NCI-H2227 treated with DMSO at 0.1 percent for 48 hours (cell line): ENCODE measurements at regions not wholly inside any gene's neighbourhood (a gene's known extent, or its start where the extent isn't known, plus 50 kb on each side); places are given as distances from the start of the nearest gene placed in this dataset.

ENCODE experiments used
- DNase-seq: peaks from one replicate; lab custom pipeline; 2025; lab: John Stamatoyannopoulos, UW

DNA sequence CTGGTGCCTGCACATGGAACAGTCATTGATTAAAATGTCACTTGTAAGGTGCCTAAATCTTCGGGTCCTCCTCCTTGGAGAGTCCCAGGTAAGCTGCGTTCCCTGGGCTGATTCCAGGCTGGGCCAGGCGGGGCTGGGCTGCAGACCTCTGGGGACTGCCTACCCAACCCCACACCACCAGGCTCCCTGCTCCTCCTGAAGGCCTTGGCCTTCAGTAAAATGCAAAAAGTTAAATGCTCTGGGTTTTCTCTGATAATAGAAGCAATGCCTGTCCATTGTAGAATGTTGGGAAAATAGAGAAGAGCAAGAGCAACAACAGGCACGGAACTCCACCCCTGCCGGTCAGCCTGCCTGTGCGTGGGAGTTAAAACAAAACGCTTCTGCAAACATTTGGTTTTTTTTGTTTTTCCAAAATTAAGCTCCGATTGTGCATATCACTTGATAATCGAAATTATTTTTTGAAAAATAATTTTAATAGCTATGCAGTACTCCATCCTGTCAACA, 363.9 kb downstream of the SEC14L1 start:
- DNase-seq, result no peak

DNA sequence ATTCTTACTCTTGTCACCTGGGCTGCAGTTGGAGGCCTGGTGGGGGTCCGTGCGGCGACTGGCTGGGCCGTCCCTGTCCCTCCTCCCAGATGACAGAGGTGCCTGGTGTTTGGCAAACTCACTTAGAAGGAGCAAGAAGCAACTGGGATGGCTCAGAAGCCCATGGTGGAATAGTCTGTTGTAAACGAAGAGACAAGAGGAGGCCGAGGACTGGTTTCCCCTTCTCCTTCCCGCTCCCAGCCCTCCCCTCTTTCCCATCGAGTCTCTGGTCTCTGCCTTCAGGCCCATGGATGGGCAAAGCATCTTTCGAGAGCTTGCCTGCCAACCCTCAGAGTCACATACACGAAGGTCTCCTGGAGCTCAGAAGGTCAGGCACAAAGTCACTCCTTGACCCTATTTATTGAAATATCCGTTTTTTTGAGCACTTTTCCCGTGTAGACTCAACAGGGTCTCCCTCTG, 364.4 kb downstream of the SEC14L1 start:
- no peak for DNase-seq

DNA sequence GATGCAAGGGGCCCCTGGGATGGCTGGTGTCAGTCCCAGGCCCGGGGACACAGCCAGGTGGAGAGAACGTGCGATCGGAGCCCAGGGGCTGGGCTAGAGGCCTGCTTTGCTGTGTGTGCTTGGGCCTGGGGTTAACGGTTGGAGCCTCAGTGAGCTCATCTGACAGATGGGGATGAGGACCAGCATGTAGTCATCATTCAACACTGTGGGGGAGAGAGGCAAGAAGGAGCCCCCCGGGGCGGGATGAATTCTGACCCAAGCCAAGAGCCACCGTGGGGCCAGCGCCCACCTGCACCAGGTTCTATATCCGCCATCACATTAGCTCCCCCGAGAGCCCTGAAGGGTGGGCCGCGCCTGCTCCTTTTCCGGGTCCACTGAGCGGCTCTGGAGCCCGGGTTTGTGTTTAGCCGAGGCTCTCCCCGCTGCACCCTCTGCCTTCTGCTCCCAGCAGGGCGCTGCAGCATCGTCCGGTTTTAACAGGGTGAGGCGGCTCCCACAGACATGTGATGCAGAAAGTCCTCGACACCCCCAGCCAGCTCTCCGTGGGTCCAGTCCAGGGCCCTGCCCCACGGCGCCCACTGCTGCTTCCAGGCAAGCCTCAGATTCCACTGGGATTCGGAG, 365.7 kb downstream of the SEC14L1 start:
- DNase-seq, result no peak

DNA sequence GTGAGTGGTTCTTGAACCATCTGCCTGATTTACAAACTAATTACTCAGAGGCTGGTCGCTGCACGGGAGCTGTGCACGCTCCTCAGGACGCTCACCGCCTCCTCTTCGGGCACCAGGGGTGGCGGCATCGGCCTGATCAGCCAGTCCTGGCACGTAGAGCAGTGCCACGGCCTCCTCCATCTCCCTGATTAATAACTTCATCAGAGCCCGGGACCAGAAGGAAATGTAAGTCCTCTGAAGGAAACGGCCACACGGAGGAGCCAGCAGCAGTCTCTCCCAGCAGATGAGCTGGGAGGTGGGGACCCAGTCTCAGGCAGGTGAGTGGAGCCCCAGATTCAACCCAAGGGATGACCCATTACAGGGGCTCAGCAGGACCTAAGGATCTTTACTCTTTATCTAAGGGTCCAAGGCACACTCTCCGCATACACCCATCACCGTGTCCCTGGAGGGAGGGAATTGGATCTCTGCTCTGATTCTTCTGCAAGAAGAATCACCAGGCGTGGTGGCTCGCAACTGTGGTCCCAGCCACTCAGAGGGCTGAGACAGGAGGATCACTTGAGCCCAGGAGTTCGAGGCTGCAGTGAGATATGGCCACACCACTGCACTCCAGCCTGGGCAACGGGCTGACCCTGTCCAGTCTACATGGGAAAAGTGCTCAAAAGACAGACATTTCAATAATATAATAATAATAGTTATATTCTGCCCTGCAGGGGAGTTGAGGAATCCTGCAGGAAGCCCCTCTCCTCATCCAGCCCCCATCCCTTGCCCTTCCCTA, 366.5 kb downstream of the SEC14L1 start:
- no peak for DNase-seq

DNA sequence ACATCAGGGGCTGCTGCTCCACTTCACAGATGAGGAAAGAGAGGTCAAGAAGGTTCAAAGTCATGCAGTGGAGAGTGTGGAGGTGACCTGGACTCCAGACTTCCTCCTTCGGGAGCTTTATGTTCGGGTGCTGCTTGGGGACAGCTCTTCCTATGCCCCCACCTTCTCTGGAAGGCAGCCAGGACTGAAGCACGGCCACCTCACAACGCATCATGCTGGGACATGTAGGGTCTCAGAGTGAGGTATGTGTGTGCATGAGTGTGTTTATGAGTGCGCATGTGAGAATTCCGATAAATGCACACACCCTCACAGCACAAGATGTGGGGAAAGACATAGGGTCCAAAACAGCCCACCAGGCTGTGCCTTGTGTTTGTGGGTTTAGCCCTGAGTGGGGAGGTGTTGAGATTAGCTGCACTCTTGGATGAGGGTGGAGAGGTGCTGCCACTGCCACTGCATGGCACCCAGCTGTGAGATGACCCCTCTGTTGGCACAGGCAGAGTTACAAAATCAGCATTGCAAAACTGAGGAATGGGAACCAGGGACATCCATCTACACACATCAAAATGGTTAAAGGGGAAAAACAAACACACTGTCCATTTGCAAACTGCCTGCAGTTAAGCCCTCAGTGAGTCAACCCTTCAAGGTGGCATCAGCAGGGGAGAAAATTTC, 367.4 kb downstream of the SEC14L1 start:
- DNase-seq, result no peak

DNA sequence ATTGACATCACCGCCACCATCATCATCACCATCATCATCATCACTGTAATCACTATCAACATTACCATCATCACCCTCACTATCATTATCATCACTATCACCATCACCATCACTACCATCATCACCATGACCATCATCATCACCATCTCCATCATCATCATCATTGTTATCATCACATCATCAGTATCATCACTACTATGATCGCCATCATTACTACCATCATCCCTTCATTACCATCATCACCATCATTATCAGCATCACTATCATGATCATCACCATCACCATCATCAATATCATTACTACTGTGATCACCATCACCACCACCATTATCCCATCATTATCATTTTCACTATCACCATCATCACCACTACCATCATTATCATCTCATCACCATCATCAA, 368.3 kb downstream of the SEC14L1 start:
- DNase-seq, result no peak

DNA sequence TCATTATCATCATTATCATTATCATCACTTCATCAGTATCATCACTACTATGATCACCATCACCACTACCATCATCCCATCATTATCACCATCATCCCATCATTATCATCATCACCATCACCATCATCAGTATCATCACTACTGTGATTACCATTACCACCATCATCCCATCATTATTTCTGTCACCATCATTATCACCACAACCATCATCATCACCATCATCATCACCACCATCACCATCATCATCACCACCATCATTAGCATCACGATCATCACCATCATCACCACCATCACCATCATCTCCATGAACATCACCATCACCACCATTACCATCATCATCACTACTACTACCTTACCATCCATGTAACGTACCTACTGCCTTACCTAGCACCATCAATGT, 368.8 kb downstream of the SEC14L1 start:
- DNase-seq, result no peak

DNA sequence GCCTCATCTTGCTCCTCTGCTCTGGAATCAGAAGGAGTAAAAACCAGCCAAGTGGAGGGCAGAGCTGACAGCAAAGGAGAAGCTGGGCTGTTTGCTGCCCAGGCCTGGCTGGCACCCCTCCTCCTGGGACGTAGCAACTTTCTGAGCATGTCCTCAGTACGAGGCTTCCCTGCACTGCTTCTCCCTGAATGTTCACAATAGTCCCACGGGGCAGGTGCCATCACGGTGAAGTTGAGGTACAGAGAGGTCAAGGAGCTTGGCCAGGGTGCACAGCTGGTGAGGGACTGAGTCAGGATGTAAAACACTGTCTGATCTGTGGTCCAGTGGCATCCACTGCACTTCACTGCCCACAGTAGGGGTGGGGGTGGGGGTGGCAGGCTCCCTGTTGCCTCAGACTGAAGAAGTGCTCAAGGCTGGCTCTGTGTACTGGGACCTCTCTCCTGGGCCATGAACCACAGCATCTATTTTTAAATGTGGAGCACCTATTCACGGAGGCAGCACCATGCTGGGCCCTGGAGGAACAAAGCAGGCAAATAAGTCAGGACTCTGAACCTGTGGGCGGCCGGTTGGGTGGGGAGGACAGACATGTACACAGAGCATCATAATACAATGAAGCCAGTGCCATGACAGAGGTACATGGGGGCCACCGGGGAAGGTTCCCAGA, 369.5 kb downstream of the SEC14L1 start:
- DNase-seq, result no peak

DNA sequence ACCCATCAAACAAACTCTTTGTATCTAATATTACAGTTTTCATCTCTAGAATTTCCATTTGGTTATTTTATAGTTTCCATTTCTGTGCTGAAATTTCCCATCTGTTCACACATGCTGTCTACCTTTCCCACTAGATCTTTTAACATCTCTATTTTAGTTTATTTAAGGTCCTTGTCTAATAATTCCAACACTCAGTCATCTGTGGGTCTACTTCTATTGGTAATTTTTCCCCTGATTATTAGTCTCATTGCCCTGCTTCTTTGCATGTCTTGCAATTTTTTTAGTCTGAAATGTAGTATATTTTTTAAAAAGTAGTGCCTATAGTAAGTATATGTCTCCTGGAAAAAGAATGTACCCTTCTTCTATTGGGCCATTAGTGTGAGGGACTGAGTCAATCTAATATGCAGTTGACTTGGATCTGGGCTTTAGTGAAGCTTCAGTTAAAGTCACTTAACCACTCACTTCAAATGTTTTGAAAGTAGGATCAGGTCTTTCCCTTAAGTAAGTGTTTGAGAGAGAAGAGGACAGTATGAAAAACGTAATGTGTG, 370.8 kb downstream of the SEC14L1 start:
- no peak for DNase-seq

DNA sequence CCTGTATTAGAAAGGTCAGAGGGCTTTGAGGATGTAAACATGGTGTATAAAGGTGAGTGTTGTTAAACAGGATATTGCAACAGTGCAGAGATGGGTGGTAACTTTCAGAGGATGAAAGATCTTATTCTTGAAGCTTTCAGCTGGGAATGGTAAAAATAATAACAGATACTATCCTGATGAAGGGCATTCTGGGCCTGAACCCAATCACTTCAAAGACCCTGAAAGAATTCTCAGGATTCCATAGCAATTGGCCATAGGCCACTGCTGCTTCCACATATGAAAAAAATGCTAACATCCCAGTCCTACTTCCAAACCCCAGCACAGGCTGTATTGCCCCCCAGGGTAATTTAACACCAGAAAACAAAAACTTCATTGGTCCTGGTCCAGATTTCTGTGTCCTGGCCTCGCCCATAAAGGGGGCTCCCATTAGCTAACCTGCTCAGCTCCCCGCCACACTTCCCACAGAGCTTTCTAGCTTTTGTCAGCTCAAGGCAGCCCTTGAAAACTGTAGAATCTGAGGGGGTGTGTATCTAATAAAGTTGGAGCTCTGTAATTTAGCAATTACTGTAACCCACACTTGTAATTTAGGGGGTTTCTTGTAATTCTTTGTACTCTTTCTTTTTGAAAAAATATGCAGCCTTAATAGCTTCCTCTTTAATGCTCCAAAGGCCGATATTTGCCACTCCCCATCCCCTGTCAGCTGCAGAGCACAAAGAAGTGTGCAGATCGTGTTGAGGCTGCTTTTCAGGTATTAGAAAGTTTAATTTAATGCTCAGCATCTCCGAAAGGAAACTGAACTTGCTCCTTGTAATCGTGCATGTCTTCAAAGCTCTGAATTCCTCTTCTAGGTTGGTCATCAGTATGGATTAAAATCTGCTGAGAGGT, 371.5 kb downstream of the SEC14L1 start:
- peak; percentile 94 for DNase-seq

DNA sequence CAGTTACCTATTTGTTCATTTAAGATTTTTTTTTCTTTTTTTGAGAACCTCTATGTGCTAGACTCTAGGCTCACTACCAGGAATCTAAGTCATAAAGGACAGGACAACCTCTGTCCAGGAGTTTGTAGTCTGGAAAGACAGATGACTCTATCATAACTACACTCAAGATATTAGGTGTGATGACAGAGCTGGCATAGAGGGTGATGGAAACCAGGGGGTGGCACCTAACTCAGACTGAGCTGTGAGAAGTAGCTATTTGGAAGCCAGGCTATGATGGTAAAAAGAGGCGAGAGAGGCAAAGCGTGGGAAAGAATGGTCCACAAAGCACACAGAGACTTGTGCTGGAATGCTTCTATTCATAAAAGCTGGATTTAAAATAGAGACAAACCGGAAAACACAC, 372.3 kb downstream of the SEC14L1 start:
- DNase-seq, result no peak

DNA sequence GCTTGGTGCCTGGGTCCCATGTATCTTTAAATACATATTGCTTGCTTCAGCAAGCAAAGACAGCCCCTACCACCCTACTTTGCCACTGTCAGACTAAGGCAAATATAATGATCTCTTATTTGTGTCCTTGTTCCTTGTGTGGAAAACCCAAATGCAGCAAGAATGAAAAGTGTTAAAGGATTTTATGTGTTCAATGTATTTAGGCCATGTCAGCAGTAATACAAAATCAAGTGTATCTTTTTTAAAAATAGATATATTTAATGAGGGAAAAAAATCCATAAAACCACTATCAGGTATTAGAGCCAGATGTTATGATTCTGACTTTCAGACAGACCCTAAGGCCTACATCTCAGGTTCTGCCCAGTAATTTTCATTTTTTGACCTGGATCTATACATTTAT, 374.5 kb downstream of the SEC14L1 start:
- DNase-seq, result no peak

DNA sequence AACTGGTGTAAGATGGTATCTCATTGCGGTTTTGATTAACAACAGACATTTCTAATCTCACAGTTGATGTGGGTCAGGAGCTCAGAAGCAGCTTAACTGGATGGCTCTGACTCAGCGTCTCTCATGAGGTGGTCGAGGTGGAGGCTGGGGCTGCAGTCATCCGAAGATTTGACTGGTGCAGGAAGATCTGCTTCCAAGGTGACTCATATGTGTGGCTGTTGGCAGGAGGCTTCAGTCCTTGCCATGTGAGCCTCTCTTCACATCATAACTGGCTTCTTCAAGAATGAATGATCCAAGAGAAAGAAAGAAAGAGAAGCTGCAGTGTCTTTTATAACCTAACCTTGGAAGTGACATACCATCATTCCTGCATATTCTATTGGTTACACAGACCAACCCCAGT, 376.1 kb downstream of the SEC14L1 start:
- no peak for DNase-seq

DNA sequence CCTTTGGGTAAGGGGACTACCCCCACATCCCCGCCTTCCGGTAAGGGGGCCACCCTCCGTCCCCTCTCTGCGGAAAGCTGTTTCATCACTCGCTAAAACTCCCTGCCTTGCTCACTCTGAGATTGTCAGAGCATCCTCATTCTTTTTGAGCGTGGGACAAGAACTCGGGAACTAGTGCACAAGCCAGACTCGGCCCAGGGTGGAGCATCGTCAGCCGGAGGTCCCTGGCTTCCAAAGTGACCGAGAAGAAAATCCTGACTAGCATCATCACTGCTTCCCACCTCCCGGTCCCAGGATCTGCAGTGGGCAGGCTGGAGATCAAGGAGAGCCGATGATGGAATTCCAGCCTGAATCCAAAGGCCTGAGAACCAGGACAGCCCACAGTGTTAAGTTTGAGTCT, 380.3 kb downstream of the SEC14L1 start:
- DNase-seq, result no peak

DNA sequence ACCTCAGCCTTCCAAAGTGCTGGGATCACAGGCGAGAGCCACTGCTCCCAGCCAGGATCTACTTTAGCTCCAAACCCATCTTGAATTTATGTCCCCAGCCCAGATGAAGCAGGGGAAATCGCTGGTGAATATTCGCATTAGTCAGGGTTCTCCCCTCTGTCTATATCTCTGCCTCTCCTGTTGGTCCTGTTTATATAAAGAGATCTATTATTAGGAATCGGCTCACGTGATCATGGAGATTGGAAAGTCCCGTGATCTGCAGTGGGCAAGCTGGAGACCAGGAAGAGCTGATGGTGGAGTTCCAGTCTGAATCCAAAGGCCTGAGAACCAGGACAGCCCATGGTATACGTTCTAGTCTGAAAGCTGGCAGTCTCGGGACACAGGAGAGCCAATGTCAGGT, 382.8 kb downstream of the SEC14L1 start:
- no peak for DNase-seq

DNA sequence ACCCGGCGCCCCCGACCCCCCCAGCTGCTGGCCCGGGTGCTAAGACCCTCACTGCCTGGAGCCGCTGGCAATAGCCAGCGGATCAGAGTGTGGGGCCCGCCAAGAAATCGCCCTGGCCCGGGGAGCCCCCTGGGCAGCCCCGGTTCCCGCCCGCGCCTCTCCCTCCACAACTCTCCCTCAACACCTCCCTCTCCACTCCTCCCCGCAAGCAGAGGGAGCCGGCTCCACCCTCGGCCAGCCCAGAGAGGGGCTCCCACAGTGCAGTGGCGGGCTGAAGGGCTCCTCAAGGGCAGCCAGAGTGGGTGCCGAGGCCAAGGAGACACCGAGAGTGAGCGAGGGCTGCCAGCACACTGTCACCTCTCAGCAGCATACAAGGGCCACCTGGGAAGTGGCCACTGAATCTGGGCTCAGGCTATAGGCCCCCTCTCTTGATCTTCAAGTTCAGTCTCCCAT, 385.5 kb downstream of the SEC14L1 start:
- no peak for DNase-seq

DNA sequence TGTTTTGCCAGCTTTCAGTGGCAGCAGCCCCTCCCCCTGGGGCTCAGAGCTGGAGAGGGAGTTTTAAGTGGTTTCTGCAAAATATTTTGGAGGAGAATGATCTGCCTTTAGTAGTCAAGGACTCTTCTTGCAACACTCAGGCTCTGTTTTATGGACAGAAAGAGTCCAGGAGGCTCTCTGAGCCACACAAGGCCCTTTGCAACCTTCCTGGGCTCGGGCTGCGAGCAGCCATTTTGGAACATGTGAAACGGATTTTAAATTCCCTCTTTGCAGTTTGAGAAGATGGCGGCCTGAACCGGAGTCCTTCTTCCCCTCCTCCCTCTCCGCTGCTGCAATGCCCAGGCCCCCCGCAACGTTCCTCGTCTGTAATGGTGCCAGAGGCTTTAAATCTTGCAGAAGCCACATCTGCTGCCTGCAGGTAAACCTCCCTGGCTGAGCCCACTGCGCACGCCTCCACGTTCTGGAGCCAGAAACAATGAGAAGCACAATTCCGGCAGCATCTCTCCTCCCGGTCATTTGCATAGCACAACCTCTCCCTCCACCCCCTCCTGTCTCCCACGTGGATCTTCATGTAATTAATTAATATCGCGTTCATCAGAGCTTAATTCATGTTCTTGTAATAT, 386.1 kb downstream of the SEC14L1 start:
- DNase-seq, result peak; percentile 22

DNA sequence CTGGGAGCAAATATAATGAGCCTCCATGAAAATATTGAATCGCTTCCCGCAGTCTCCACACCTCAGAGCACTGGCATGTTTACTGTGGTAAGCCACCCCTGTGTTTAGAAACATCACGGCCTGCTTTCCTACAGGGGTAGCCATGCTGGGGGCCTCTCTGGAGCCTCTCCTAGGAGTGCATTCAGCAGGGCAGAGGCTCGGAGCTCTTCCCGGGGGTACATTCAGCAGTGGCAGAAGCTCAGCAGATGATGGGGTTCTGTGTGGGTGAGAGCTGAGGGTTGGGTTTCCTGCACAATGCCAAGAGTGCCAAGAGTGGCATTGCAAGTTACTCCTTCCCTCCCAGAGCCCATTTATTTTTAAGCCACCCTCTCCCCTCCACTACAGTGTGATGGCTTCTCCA, 386.6 kb downstream of the SEC14L1 start:
- DNase-seq, result no peak

DNA sequence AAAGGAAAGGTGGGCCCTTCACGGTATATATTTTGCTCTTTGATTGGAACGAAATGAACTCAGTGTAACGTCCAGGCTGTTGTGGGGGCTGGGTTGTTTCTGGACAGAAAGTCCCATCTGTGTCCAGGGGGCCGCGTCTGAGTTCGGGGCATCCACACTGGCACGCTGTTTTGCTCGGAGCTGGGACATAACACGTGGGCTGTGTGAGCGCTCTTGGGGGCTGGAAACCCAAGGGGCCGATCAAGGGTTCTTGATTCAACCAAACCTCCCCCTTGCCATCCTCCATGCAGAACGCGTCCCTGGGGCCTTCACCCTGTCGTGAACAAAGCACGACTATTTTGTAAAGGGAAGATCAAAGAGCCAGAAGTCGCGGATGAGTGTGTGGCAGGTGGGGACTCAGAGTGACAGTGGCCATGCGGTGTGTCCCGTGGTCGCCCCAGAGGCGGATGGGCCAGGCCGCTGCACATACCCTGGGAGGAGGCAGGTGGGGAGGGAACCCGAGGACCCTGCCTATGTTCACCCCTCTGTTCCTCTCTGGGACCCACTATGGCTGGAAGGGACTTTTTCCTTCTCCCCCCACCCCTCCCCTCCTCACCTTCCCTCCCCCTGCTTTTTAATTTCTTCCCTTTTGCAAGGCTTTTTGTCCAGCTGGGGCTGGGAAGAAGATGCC, 387.2 kb downstream of the SEC14L1 start:
- DNase-seq, result no peak
